GM13976 (cell line): ENCODE measurements at regions not wholly inside any gene's neighbourhood (a gene's known extent, or its start where the extent isn't known, plus 50 kb on each side); places are given as distances from the start of the nearest gene placed in this dataset.
"Not testable (repeated sequence)": the region's sequence is repeated elsewhere in the genome, so short reads cannot be mapped to it uniquely, and the experiment has no call there.

Source experiments
- DNase-seq: peaks from one replicate; pipeline ENCODE4 v3.0.0; 2012; ENCODE audit warnings: low spot score
- CTCF ChIP-seq: IDR thresholded peaks from 2 replicates; pipeline ENCODE4 v1.5.1; 2012; ENCODE audit warnings: borderline replicate concordance, mild to moderate bottlenecking; ENCODE audit not compliant: insufficient read depth; ENCODE audit errors: extremely low read depth, missing control alignments, control extremely low read depth
- in situ Hi-C: fragments of 300-500 bp; cut with MboI; formaldehyde crosslinking; loops from one replicate; pipeline ENCODE4 v1.12.0; 2022; ENCODE audit warnings: low sequenced_read_pairs, mixed read lengths, inconsistent platforms; ENCODE audit not compliant: unreplicated experiment

DNA sequence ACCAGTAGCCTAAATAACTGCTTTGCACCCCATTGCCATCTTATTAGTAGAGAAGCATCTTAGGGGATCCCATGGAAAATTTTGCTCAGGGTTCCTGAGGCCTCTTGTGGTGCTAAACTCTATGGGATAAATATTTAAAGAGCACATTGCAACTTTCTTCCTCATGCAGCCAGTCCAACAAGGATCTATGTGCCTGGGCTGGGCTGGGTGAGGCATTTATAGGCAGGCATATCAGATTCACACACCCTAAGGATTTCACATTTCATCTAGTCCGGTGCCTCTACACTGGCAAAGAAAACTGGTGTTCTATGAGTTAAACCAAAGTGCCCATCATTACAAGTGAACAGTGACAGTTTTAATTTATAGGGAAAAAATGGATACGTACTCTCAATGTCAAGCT, 512.3 kb downstream of the EDEM1 start:
- in situ Hi-C loops: no loop called here
- no peak for DNase-seq
- no peak for TF ChIP-seq CTCF

GRCh38 chr3:5701005-5701404, 513.5 kb downstream of the EDEM1 start:
- in situ Hi-C loops, DNase-seq: not testable (repeated sequence)

DNA sequence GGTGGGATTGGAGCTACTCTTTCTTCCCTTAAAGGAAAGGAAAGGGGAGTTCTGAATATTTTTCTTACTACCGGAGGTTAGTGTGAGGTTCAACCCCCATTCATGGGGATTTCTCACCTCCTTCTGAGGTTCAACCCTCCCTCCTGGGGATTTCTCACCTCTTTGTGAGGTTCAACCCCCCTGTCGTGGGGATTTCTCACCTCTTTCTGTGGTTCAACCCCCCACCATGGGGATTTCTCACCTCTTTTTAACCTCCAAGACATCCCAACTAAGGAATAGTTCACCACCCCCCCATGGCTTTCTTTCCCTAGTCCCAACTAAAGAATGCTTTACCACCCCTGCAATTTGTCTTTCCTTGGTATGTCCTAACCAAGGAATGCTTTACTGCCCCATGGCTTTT, 520.3 kb downstream of the EDEM1 start:
- no peak for DNase-seq
- no peak for TF ChIP-seq CTCF
- in situ Hi-C loops: no loop called here

DNA sequence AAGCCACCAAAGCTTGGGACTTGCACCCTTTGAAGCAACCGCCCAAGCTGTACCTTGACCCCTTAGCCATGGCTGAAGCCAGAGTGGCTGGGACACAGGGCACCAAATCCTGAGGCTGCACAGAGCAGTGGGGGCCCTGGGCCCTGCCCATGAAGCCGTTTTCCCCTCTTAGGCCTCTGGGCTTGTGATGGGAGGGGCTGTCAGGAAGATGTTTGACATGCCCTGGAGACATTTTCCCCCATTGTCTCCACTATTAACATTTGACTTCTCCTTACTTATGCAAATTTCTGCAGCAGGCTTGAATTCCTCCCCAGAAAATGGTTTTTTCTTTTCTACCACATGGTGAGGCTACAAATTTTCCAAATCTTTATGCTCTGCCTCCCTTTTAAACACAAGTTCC, 522.2 kb downstream of the EDEM1 start:
- no peak for TF ChIP-seq CTCF
- in situ Hi-C loops: no loop called here
- DNase-seq: no peak

- no peak for DNase-seq
- in situ Hi-C loops: no loop called here
- no peak for TF ChIP-seq CTCF
Observed at GRCh38 chr3:5710718-5711117, 523.2 kb downstream of the EDEM1 start.

DNA sequence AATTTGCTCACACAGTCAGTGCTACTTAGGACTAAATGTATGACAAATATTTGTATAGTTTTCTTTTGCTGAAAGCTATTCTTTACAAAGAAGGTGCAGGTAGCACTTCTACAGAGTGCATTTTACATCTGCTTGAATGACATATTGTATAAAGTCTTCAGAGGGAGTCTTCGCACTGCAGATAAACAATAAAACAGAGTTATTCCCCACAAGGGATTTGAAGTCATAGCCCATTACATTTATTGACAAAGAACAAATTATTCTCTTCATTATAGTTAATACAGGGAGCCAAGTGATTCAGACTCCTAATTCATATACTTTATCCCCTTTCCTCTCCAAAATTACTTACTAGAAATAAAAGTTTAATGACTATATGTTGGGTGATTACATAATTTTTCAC, 529.7 kb downstream of the EDEM1 start:
- in situ Hi-C loops: no loop called here
- no peak for TF ChIP-seq CTCF
- no peak for DNase-seq

GRCh38 chr3:5719668-5720067, 532.2 kb downstream of the EDEM1 start:
- in situ Hi-C loops, DNase-seq: not testable (repeated sequence)

DNA sequence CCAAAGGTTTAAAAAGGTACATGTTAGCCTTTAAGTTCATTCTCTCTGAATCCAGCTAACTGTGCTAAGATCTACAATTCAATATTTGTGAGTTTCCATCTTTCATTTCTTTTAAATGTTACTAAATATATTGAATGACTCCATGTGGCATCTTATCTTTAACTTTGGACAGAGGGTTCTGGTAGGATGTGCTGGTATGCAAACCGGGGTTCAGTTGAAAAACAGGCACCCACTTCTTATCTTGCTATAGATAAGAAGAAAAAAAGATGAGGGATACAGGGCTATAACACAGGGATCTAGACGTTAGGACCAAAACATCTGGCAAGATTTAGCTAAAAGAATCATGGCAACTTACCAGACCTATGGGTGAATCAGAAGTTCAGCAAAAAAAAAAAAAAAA, 538.3 kb downstream of the EDEM1 start:
- TF ChIP-seq CTCF: no peak
- in situ Hi-C loops: loop anchor here (25.0 kb wide), 1 partner anchor 288 kb away; no protein-coding TSS in a partner anchor
- DNase-seq: no peak
